Thyroid gland (tissue), 4 donors: ENCODE measurements at regions not wholly inside any gene's neighbourhood (a gene's known extent, or its start where the extent isn't known, plus 50 kb on each side); places are given as distances from the start of the nearest gene placed in this dataset.

ENCODE experiments used
- DNase-seq, 2 donors: peaks; one replicate each; pipeline ENCODE4 v3.0.0-alpha.2; 2019
- H3K27ac ChIP-seq, 3 donors: fragments of 200-600 bp; sonication (generic); 1 replicate in 2 of 3; 2 replicates in 1 of 3; pipeline ENCODE4 v1.5.1; 2016 to 2019; ENCODE audit warnings: mild to moderate bottlenecking in 1 of 3, moderate library complexity in 1 of 3
- H3K27me3 ChIP-seq: fragments of 200-600 bp; sonication (generic); one replicate; pipeline ENCODE4 v1.5.1; 2019
- H3K36me3 ChIP-seq, 2 donors: fragments of 200-600 bp; sonication (generic); one replicate each; pipeline ENCODE4 v1.5.1; 2016 to 2019
- H3K4me1 ChIP-seq, 2 donors: fragments of 200-600 bp; sonication (generic); one replicate each; pipeline ENCODE4 v1.5.1; 2017 to 2019
- H3K4me3 ChIP-seq, 3 donors: fragments of 200-600 bp; sonication (generic); replicated peaks in 1 of 3; 1 replicate in 2 of 3; 2 replicates in 1 of 3; pipeline ENCODE4 v1.5.1; 2016; ENCODE audit warnings: mild to moderate bottlenecking in 1 of 3
- H3K9me3 ChIP-seq: fragments of 200-600 bp; sonication (generic); one replicate; pipeline ENCODE4 v1.5.1; 2017
- CTCF ChIP-seq, 6 experiments: fragments of 200-600 bp in 3 of 6; fragments of 450-650 bp in 3 of 6; sonication (generic) in 3 of 6; IDR thresholded peaks; one replicate each; pipeline ENCODE4 v1.5.1; 2016 to 2019; ENCODE audit warnings: antibody characterized with exemption in 6 of 6, mild to moderate bottlenecking in 2 of 6, inconsistent platforms in 1 of 6, moderate library complexity in 1 of 6
- POLR2A ChIP-seq, 2 donors: fragments of 450-650 bp; IDR thresholded peaks; one replicate each; pipeline ENCODE4 v1.6.1; 2017; ENCODE audit warnings: antibody characterized with exemption in 2 of 2, mild to moderate bottlenecking in 2 of 2, moderate library complexity in 1 of 2
- WGBS, 2 donors: methylation state at CpG; one replicate each; pipeline ENCODE4 v1.1.5; 2017; 5-methylcytosine and 5-hydroxymethylcytosine counted together
- intact Hi-C: fragments of 100-400 bp; cut with DNase I; formaldehyde crosslinking; loops from one replicate; pipeline ENCODE4 v1.15.1; 2023

DNA sequence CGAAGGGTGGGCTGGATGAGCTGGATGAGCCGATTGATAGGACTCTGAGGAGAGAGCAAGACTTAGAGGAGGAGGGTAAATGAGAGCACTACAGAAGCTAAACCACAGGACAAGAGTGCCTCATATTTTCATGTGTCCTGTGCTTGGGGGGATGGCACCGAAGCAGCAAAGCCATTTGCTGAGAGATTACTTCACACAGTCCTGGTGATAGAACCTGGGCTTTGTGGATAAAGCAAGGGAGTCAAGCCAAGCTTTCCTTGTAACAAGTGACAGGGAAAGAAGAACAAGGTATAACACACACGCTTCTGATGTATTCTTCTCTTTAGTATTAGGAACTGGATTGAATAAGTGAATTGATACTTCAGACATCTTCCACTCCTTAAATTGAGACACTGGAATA lies 253.7 kb downstream of the ANKRD7 start:
- Histone ChIP-seq H3K36me3 (no peaks in the 10 kb centered on the region), H3K4me1 (no peaks in the 10 kb centered on the region), H3K27ac (no peak overlapping the region), H3K4me3 (no peak overlapping the region), H3K27me3 (no peaks in the 10 kb centered on the region), H3K9me3 (no peaks in the 10 kb centered on the region)
- DNase-seq = no peak
- WGBS, 2 donors = 91 to 94% methylated on average over 4 of the region's 4 CpGs
- no peak for TF ChIP-seq POLR2A (IDR thresholded peaks at IDR 0.05)
- TF ChIP-seq CTCF (IDR thresholded peaks at IDR 0.05) = no peak
- intact Hi-C loops = no loop called here

GRCh38 chr7:118478931-118479330 lies 254.4 kb downstream of the ANKRD7 start:
- Histone ChIP-seq H3K4me3 (no peak overlapping the region), H3K9me3 (no peaks in the 10 kb centered on the region), H3K27ac (no peak overlapping the region), H3K4me1 (no peaks in the 10 kb centered on the region), H3K36me3 (no peaks in the 10 kb centered on the region), H3K27me3 (no peaks in the 10 kb centered on the region)
- TF ChIP-seq POLR2A (IDR thresholded peaks at IDR 0.05) = no peak
- no peak for DNase-seq
- intact Hi-C loops = no loop called here
- WGBS, 2 donors = 68 to 71% methylated on average over 2 of the region's 2 CpGs

DNA sequence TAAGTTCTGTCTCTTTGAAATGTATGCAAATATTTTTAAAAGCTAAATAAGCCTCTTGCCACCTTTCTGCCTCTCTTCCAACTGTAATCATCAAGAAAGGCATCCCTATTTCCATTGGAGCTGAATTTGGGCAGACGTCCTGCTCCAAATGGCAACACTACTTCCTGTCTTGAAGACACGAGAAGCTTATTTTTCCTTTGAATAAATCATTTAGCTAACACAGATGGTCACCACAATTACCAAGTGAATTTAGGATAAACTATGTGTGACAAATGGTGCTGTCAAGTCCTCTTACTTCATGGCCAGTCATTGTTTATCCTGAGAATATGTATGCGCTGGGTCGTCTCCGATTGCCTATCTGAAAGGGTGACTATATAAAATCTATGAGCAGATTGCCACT lies 268.0 kb downstream of the ANKRD7 start:
- Histone ChIP-seq H3K4me1 (no peaks in the 10 kb centered on the region), H3K27me3 (no peaks in the 10 kb centered on the region), H3K27ac (no peak overlapping the region), H3K36me3 (no peaks in the 10 kb centered on the region), H3K4me3 (no peak overlapping the region), H3K9me3 (no peaks in the 10 kb centered on the region)
- intact Hi-C loops = no loop called here
- DNase-seq = no peak
- 65 to 68% methylated on average over 5 of the region's 5 CpGs for WGBS, 2 donors
- no peak for TF ChIP-seq POLR2A (IDR thresholded peaks at IDR 0.05)
- no peak for TF ChIP-seq CTCF (IDR thresholded peaks at IDR 0.05)

- TF ChIP-seq POLR2A (IDR thresholded peaks at IDR 0.05) (no peak), CTCF (IDR thresholded peaks at IDR 0.05) (no peak)
- Histone ChIP-seq H3K9me3 (no peaks in the 10 kb centered on the region), H3K4me3 (no peak overlapping the region), H3K27me3 (no peaks in the 10 kb centered on the region), H3K36me3 (no peaks in the 10 kb centered on the region), H3K27ac (no peak overlapping the region), H3K4me1 (no peaks in the 10 kb centered on the region)
- intact Hi-C loops = no loop called here
- DNase-seq = no peak
These were observed 271.7 kb downstream of the ANKRD7 start for GRCh38 chr7:118496138-118496644.

- TF ChIP-seq POLR2A (IDR thresholded peaks at IDR 0.05) (no peak), CTCF (IDR thresholded peaks at IDR 0.05) (no peak)
- intact Hi-C loops = no loop called here
- H3K27ac ChIP-seq = no peak overlapping the region
- no peaks in the 10 kb centered on the region for H3K9me3 ChIP-seq
- H3K4me3 ChIP-seq = no peak overlapping the region
- no peak for DNase-seq
- H3K36me3 ChIP-seq = no peaks in the 10 kb centered on the region
- H3K4me1 ChIP-seq = no peaks in the 10 kb centered on the region
- WGBS, 2 donors = 62 to 77% methylated on average over 3 of the region's 3 CpGs
- no peaks in the 10 kb centered on the region for H3K27me3 ChIP-seq
These were observed 277.7 kb downstream of the ANKRD7 start for GRCh38 chr7:118502235-118502634.

DNA sequence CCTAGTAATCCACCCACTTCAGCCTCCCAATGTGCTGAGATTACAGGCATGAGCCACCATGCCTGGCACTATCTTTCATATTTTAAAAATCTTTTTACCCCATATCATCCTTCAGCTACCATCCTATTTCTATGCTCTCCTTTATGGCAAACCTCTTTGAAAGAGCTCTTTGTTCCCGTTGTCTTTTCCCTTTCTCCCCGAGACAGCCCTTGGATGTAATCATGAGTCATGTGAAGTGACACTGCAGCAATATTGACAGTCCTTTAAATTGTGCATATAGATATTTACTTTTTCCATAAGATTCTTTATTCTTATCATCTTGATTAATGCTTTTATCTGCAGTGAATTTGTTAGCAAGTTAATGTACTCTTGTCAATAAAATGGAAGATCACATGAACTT lies 286.6 kb downstream of the ANKRD7 start:
- H3K36me3 ChIP-seq = no peaks in the 10 kb centered on the region
- H3K9me3 ChIP-seq = no peaks in the 10 kb centered on the region
- H3K27ac ChIP-seq = no peak overlapping the region
- DNase-seq = no peak
- no peaks in the 10 kb centered on the region for H3K4me1 ChIP-seq
- intact Hi-C loops = no loop called here
- WGBS, 2 donors = 74% methylated on average over 2 of the region's 2 CpGs
- TF ChIP-seq CTCF (IDR thresholded peaks at IDR 0.05) (no peak), POLR2A (IDR thresholded peaks at IDR 0.05) (no peak)
- no peak overlapping the region for H3K4me3 ChIP-seq
- no peaks in the 10 kb centered on the region for H3K27me3 ChIP-seq
